CD14-positive monocyte (primary cell): ENCODE measurements at regions not wholly inside any gene's neighbourhood (a gene's known extent, or its start where the extent isn't known, plus 50 kb on each side); places are given as distances from the start of the nearest gene placed in this dataset.

Source experiments
- DNase-seq, 3 donors: peaks; one replicate each; pipeline ENCODE4 v3.0.0-alpha.2; 2011 to 2022
- H2AFZ ChIP-seq: 2 replicates; pipeline ENCODE4 v1.6.0; 2012; ENCODE audit warnings: mild to moderate bottlenecking, low read depth, low read length, inconsistent platforms; ENCODE audit not compliant: insufficient read depth, poor library complexity, severe bottlenecking
- H3K27ac ChIP-seq, 2 donors: 1 replicate in 1 of 2; 2 replicates in 1 of 2; pipeline ENCODE4 v1.5.1; 2012 to 2013; ENCODE audit warnings: low read length in 2 of 2, control low read depth in 1 of 2, inconsistent platforms in 1 of 2, low read depth in 1 of 2, mild to moderate bottlenecking in 1 of 2
- H3K27me3 ChIP-seq, 2 donors: one replicate each; pipeline versions ENCODE4 v1.6.0 to v1.6.1; 2011 to 2013; ENCODE audit warnings: low read length in 2 of 2; ENCODE audit not compliant: control insufficient read depth in 2 of 2, insufficient read depth in 2 of 2
- H3K36me3 ChIP-seq, 2 donors: replicated peaks in 1 of 2; 1 replicate in 1 of 2; 2 replicates in 1 of 2; pipeline versions ENCODE4 v1.5.1 to v1.6.1; 2012 to 2013; ENCODE audit warnings: low read length in 2 of 2, control low read depth in 1 of 2, inconsistent platforms in 1 of 2, mild to moderate bottlenecking in 1 of 2; ENCODE audit not compliant: insufficient read depth in 2 of 2, control insufficient read depth in 1 of 2
- H3K4me1 ChIP-seq, 2 donors: 1 replicate in 1 of 2; 2 replicates in 1 of 2; pipeline versions ENCODE4 v1.5.1 to v1.6.1; 2012 to 2013; ENCODE audit warnings: low read length in 2 of 2, control low read depth in 1 of 2, inconsistent platforms in 1 of 2, mild to moderate bottlenecking in 1 of 2, moderate library complexity in 1 of 2; ENCODE audit not compliant: insufficient read depth in 2 of 2, control insufficient read depth in 1 of 2
- H3K4me2 ChIP-seq: replicated peaks from 2 replicates; pipeline ENCODE3; 2012; ENCODE audit warnings: low read length, moderate library complexity, mild to moderate bottlenecking; ENCODE audit not compliant: poor library complexity, severe bottlenecking; ENCODE audit errors: extremely low read depth
- H3K4me3 ChIP-seq, 3 experiments: fragments of 200-600 bp in 1 of 3; sonication (generic) in 1 of 3; replicated peaks in 1 of 3; 1 replicate in 2 of 3; 2 replicates in 1 of 3; pipeline ENCODE4 v1.5.1; 2011 to 2013; ENCODE audit warnings: low read length in 3 of 3, mild to moderate bottlenecking in 3 of 3, control low read depth in 2 of 3, low read depth in 2 of 3, inconsistent platforms in 1 of 3, moderate library complexity in 1 of 3
- H3K79me2 ChIP-seq: 2 replicates; pipeline ENCODE4 v1.6.0; 2012; ENCODE audit warnings: mild to moderate bottlenecking, control low read depth, inconsistent platforms, low read length, moderate library complexity; ENCODE audit not compliant: insufficient read depth
- H3K9ac ChIP-seq: 2 replicates; pipeline ENCODE4 v1.6.0; 2017; ENCODE audit warnings: low read length, mild to moderate bottlenecking; ENCODE audit not compliant: insufficient read depth, poor library complexity, severe bottlenecking
- H3K9me3 ChIP-seq, 2 donors: replicated peaks in 1 of 2; 1 replicate in 1 of 2; 2 replicates in 1 of 2; pipeline versions ENCODE4 v1.5.1 to v1.6.1; 2012 to 2013; ENCODE audit warnings: low read length in 2 of 2, control low read depth in 1 of 2; ENCODE audit not compliant: control insufficient read depth in 1 of 2, insufficient read depth in 1 of 2
- H4K20me1 ChIP-seq: 2 replicates; pipeline ENCODE4 v1.6.0; 2012; ENCODE audit warnings: mild to moderate bottlenecking, low read length, control low read depth, moderate library complexity; ENCODE audit not compliant: insufficient read depth
- H3K27ac Mint-ChIP-seq, 7 donors: one replicate each; pipeline ENCODE4 v1.8.0; 2020; ENCODE audit warnings: mild to moderate bottlenecking in 7 of 7, mixed read lengths in 7 of 7, moderate library complexity in 6 of 7, inconsistent platforms in 2 of 7
- H3K27me3 Mint-ChIP-seq, 3 donors: one replicate each; pipeline ENCODE4 v1.8.0; 2021 to 2022; ENCODE audit warnings: low read depth in 3 of 3, mild to moderate bottlenecking in 3 of 3, mixed read lengths in 3 of 3, moderate library complexity in 3 of 3, inconsistent platforms in 1 of 3
- H3K36me3 Mint-ChIP-seq, 2 donors: one replicate each; pipeline ENCODE4 v1.8.0; 2020; ENCODE audit warnings: mixed read lengths in 2 of 2, inconsistent platforms in 1 of 2, mild to moderate bottlenecking in 1 of 2
- H3K4me1 Mint-ChIP-seq: one replicate; pipeline ENCODE4 v1.8.0; 2020; ENCODE audit warnings: mild to moderate bottlenecking, mixed read lengths
- H3K4me3 Mint-ChIP-seq, 2 donors: one replicate each; pipeline ENCODE4 v1.8.0; 2020; ENCODE audit warnings: mild to moderate bottlenecking in 2 of 2, mixed read lengths in 2 of 2, moderate library complexity in 1 of 2
- H3K9me3 Mint-ChIP-seq, 7 donors: one replicate each; pipeline ENCODE4 v1.8.0; 2020 to 2022; ENCODE audit warnings: mixed read lengths in 7 of 7, mild to moderate bottlenecking in 6 of 7, moderate library complexity in 6 of 7, inconsistent platforms in 2 of 7
- CTCF ChIP-seq: fragments of 200-600 bp; IDR thresholded peaks from one replicate; pipeline ENCODE4 v1.8.0; 2022; ENCODE audit warnings: antibody characterized with exemption, mild to moderate bottlenecking
- WGBS: methylation state at CpG from one replicate; pipeline ENCODE4 v1.1.5; 2013; ENCODE audit warnings: missing lambda C conversion rate; ENCODE audit not compliant: insufficient coverage; 5-methylcytosine and 5-hydroxymethylcytosine counted together
- intact Hi-C, 2 donors: fragments of 100-400 bp; cut with micrococcal nuclease; formaldehyde crosslinking; loops; one replicate each; pipeline versions ENCODE4 v1.15.0 to v1.15.1; 2023

DNA sequence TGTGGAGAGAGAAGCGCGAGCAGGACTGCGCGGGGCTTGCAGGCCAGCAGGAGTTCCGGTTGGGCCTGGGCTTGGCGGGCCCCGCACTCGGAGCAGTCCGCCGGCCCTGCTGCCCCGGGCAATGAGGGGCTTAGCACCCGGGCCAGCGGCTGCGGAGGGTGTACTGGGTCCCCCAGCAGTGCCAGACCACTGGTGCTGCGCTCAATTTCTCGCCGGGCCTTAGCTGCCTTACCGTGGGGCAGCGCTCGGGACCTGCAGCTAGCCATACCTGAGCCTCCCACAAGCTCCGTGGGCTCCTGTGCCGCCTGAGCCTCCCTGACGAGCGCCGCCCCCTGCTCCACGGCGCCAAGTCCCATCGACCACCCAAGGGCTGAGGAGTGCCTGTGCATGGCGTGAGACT lies 89.0 kb upstream of the MBOAT1 start:
- DNase-seq: no peak
- Mint-ChIP-seq H3K9me3 (peaks cover 0 to 4% (median 0%) of the 10 kb centered on the region in 7 donors), H3K27ac (no peak overlapping the region), H3K27me3 (no peaks in the 10 kb centered on the region), H3K4me3 (no peak overlapping the region), H3K36me3 (no peaks in the 10 kb centered on the region), H3K4me1 (peaks cover 2% of the 10 kb centered on the region)
- no peak for TF ChIP-seq CTCF
- no peaks in the 10 kb centered on the region for H4K20me1 ChIP-seq
- H3K9me3 ChIP-seq: no peaks in the 10 kb centered on the region
- 98% methylated on average over 29 of the region's 29 CpGs for WGBS
- H2AFZ ChIP-seq: no peak overlapping the region
- H3K79me2 ChIP-seq: no peaks in the 10 kb centered on the region
- H3K36me3 ChIP-seq: no peaks in the 10 kb centered on the region
- H3K4me1 ChIP-seq: no peaks in the 10 kb centered on the region
- no peaks in the 10 kb centered on the region for H3K27me3 ChIP-seq
- H3K27ac ChIP-seq: no peak overlapping the region
- H3K9ac ChIP-seq: no peak overlapping the region
- H3K4me3 ChIP-seq: no peak overlapping the region
- no peak overlapping the region for H3K4me2 ChIP-seq
- intact Hi-C loops: no loop called here

- Mint-ChIP-seq H3K36me3 (no peaks in the 10 kb centered on the region), H3K9me3 (peaks cover 0 to 4% (median 0%) of the 10 kb centered on the region in 7 donors), H3K4me3 (no peak overlapping the region), H3K4me1 (peaks cover 2% of the 10 kb centered on the region), H3K27ac (no peak overlapping the region), H3K27me3 (no peaks in the 10 kb centered on the region)
- no peak overlapping the region for H2AFZ ChIP-seq
- intact Hi-C loops: no loop called here
- no peak for TF ChIP-seq CTCF
- no peak overlapping the region for H3K9ac ChIP-seq
- no peak overlapping the region for H3K4me2 ChIP-seq
- H3K79me2 ChIP-seq: no peaks in the 10 kb centered on the region
- no peak overlapping the region for H3K27ac ChIP-seq
- H3K27me3 ChIP-seq: no peaks in the 10 kb centered on the region
- DNase-seq: no peak
- H3K4me1 ChIP-seq: no peaks in the 10 kb centered on the region
- H4K20me1 ChIP-seq: no peaks in the 10 kb centered on the region
- WGBS: 50% methylated on average over 2 of the region's 3 CpGs
- no peaks in the 10 kb centered on the region for H3K36me3 ChIP-seq
- no peaks in the 10 kb centered on the region for H3K9me3 ChIP-seq
- no peak overlapping the region for H3K4me3 ChIP-seq
Measured at GRCh38 chr6:20302168-20302567, 89.9 kb upstream of the MBOAT1 start.
